AG04449 (cell line): ENCODE measurements at regions not wholly inside any gene's neighbourhood (a gene's known extent, or its start where the extent isn't known, plus 50 kb on each side); places are given as distances from the start of the nearest gene placed in this dataset.

Experiments used
- CTCF ChIA-PET: fragments of 350-600 bp; formaldehyde crosslinking; extraction: SDS; loops from one replicate; lab custom pipeline; 2021; ENCODE audit warnings: antibody characterized with exemption; lab: Yijun Ruan, JAX
- POLR2A ChIA-PET: fragments of 400-600, 350-600 bp; formaldehyde crosslinking; extraction: SDS; loops from one replicate; lab custom pipeline; 2020; ENCODE audit warnings: antibody characterized with exemption, inconsistent platforms; lab: Yijun Ruan, JAX
- DNase-seq: peaks from one replicate; pipeline ENCODE4 v3.0.0-alpha.2; 2010; ENCODE audit warnings: low read depth, low spot score
- H3K4me3 ChIP-seq: 2 replicates; pipeline ENCODE4 v1.5.1; 2011; ENCODE audit warnings: low read depth, mild to moderate bottlenecking, control low read depth, low read length
- TF ChIP-seq, protein P1 (sequence below): IDR thresholded peaks from one replicate; pipeline ENCODE4 v1.5.1; 2011; ENCODE audit warnings: mild to moderate bottlenecking, moderate library complexity, low read length, control low read depth, inconsistent platforms; ENCODE audit not compliant: insufficient read depth; ENCODE audit errors: missing control alignments

DNA sequence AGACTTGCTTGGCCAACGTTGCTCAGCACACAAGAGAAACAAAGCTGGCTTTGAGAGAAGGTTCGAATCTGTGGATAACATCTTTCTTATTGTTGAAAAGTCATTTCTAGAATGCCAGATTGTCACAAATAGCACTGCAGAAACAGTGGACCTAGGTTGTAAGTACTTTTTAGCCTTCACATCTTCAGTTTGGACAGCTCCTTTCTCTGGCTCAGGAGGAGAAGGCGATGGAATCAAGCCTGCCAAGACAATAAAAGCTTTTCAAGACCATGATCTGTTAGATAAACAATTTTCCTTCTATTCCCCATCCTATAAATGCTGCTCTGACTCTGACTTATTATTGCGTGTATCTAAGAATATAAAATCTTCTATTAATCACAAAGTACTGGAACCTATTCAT lies 615.2 kb upstream of the SEMA6A start:
- ChIA-PET POLR2A (no interaction called here), CTCF (no interaction called here)
- TF ChIP-seq, protein P1, sequence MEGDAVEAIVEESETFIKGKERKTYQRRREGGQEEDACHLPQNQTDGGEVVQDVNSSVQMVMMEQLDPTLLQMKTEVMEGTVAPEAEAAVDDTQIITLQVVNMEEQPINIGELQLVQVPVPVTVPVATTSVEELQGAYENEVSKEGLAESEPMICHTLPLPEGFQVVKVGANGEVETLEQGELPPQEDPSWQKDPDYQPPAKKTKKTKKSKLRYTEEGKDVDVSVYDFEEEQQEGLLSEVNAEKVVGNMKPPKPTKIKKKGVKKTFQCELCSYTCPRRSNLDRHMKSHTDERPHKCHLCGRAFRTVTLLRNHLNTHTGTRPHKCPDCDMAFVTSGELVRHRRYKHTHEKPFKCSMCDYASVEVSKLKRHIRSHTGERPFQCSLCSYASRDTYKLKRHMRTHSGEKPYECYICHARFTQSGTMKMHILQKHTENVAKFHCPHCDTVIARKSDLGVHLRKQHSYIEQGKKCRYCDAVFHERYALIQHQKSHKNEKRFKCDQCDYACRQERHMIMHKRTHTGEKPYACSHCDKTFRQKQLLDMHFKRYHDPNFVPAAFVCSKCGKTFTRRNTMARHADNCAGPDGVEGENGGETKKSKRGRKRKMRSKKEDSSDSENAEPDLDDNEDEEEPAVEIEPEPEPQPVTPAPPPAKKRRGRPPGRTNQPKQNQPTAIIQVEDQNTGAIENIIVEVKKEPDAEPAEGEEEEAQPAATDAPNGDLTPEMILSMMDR, result no peak
- no peak for DNase-seq
- H3K4me3 ChIP-seq, result no peak overlapping the region

DNA sequence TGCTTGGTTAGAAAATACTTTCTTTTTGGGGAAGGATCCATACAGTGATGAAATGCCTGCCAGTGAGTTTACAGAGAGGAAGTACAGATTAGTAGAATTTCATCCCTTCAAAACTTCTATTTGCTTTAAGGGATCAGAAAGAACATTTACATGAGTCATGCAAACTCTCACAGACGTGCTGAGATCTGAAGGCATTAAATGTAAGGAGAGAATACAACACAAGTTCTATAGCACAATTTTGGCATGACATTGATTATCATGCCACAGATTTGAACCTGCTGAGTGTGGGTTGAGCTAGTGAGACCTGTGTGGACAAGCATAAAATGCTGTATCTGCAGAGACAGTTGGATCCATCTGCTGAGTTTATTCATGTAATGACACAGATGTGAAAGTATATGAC lies 613.6 kb upstream of the SEMA6A start:
- no peak for DNase-seq
- ChIA-PET POLR2A (no interaction called here), CTCF (no interaction called here)
- TF ChIP-seq, protein P1, result no peak
- no peak overlapping the region for H3K4me3 ChIP-seq

DNA sequence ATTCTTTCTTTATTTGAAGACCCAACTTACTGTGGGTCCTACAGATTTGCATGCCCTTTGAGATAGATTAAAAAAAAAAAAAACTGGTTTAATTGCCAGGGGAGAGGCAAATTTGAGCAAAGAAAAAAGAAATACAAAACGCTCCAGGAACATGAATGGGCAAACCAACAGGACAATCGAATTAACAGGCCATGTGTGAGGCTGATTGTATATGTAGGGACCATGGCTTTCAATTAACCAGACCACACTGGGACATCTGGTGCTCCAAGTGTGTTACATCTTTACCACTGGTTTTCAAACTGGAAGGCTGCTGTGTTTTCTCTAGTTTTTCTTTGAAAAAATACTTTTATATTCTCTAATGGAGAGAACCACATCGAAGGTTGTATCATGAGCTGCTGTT lies 612.1 kb upstream of the SEMA6A start:
- no peak for DNase-seq
- ChIA-PET POLR2A (no interaction called here), CTCF (no interaction called here)
- TF ChIP-seq, protein P1, result no peak
- H3K4me3 ChIP-seq, result no peak overlapping the region

DNA sequence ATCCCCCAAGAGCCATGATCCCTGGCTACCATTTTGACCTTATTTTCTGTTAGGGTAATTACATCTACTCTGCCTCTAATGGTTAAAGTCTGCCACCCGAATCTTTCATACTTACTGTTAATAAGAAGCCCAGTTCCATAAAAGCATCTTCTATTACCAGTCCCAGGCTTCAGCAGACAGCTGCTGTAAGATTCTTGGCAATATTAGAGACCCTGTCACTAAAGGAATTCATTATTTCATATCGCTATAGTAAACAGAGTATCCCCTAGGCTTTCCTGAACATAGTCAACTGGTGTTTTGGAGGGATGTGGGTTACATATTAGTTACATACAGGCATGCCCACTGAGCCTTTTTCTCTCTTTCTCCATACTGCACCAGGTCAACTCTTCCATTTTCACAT lies 608.7 kb upstream of the SEMA6A start:
- no peak overlapping the region for H3K4me3 ChIP-seq
- DNase-seq, result no peak
- ChIA-PET POLR2A (no interaction called here), CTCF (no interaction called here)
- TF ChIP-seq, protein P1, result no peak

DNA sequence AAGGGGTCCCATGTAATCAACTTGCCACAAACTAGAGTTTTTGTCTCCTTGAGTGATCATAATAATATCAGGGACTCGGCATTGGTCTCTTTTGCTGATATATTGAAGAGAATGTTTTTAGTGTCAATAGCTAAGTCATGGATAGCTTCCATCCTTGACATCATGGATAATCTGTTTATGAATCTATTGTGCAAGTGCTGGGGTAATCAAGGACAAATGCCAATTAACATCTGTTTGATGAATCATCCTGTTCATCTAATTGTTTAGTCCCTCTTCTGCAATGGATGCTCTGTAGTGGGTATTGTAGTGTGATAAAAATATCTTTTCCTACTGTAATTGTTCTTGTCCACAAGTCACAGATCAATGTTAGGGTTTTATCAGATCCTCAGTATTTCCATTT lies 607.5 kb upstream of the SEMA6A start:
- no peak overlapping the region for H3K4me3 ChIP-seq
- DNase-seq, result no peak
- ChIA-PET CTCF (no interaction called here), POLR2A (no interaction called here)
- TF ChIP-seq, protein P1, result no peak

DNA sequence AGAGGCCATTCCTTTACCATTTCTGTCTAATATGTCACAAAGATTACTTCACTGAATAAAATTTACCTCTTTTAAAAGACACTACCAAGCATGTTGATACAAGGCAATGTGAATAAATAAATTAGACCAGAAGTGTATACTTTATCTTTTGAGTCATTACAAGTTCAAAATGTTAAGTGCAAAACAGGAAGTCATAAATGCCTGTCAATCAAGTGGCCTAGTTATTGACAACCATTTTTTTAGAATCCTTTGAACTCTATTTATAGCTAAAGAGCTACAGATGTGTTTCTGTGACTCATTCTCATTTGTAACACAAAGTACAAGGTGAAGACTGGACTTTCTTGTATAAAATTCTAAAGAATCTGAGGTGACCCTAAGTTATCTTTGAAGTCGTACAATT lies 602.7 kb upstream of the SEMA6A start:
- CTCF ChIA-PET, result no interaction called here
- DNase-seq, result no peak
- TF ChIP-seq, protein P1, result no peak
- no peak overlapping the region for H3K4me3 ChIP-seq
- POLR2A ChIA-PET, result no interaction called here
